IPS-NIHi11 (cell line): ENCODE measurements at regions not wholly inside any gene's neighbourhood (a gene's known extent, or its start where the extent isn't known, plus 50 kb on each side); places are given as distances from the start of the nearest gene placed in this dataset.
"Not testable (repeated sequence)": the region's sequence is repeated elsewhere in the genome, so short reads cannot be mapped to it uniquely, and the experiment has no call there.

Source experiments
- DNase-seq: peaks from one replicate; pipeline ENCODE4 v3.0.0; 2012; ENCODE audit warnings: mixed read lengths, low spot score

DNA sequence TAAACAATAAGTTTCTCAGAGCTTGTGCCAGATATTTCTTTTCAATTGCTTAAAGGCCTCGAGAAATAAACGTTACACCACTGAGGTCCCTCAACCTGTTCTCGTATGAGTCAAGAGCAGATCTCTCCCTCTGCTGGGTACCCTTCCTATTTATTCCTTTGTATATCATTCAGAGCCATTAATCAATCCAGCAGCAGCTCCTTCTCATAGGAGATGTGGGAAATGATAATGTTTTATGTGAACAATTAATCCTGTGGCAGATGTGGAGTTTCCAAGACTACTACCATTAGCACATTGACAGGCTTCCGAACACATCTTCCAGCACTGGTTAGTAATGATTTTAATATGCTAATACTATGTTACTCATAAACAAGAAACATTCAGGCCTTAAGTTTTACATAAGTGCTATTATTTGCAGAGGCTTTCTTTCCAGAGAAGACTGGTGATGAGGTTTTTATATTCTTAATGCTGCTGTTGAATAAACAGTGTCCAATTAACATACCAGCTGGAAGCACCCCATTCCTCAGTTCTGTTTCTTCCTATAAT is 196.5 kb downstream of the ZNF608 start:
- DNase-seq: no peak

DNA sequence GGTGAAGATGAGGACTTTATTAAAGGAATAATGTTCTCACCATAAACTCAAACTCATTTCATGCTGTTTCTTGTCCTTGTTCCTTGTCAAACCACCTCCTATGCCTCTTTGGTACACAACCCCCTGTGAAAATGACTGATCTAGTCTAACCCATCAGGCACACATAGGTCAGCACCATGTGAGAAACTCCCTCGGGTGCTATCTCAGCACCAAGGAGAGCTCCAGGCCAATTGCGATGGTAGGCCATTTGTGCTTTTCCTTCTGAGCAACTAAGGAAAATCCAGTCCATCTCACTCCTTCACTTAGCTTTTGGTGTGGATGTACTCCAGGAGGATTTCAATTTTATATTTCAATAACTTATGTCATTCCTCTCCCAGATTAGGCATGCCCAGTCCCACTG is 199.8 kb downstream of the ZNF608 start:
- DNase-seq: peak; percentile 48

DNA sequence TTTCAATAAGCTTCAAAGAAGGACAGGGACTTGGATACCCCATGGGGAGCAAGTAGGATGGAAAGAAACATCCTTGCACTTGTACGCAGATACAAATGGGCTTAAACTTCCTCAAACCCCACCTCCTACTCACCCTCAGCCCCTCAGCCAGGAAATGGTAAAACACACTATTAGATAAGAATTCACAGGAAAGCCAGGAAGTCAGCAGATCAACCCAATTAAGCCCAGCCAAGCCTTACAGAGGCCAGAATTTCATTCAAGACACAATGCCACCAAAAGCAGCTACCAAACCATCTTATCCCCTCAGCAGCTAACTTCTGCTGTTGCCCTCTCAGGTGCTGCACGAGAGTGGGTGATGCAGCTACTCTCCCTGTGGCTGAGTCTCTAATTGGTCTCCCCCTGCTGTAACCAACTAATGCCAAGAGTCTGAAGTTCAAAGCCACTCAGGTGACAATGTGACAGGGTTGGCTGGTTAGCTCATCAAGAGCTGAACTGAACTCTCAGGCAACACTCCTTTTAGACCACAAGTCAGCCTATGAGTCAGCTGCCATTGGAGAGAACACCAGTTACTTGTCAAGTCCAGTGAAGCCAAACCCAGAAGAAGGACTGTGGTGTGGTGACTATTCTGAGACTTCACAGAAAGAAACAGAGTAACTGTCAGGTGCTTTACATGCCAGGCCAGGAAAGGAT is 201.9 kb downstream of the ZNF608 start:
- DNase-seq: no peak

DNA sequence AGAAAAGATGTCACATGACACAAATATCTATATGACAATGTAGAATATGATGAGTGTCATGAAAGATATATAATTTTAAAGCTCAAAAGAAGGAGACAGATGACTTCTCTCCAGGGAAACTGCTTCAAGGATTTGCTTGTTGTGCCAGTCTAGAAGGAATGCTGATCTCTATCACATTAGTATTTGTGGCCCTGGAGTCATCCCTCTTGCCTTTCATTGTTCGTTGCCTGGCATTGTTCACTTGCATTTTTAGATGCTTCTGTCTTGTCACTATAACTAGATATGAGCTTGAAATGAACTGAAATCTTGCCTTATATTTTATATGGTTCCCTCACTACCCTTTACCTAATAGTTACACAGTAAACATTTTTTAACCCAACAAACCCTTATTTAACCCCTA is 207.5 kb downstream of the ZNF608 start:
- no peak for DNase-seq

DNA sequence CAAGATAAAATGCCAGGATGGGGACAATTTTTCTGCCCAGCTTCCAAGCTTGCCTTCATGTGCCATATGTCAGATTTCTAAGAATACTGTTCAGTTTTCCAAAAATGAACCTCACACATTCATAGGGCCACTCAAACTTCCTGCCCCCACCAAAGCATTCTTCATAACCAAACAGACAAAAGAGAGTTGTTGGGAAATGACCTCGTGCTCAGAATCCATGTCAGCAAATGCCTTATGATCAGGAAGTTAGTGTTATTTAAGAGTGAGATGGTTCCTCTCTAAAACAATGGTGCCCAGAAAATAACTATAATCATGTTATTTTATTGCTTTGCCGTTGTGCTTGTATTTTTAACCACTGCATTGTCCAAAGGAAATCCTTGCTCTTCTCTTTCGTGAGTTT is 208.2 kb downstream of the ZNF608 start:
- DNase-seq: no peak

- DNase-seq: no peak
Measured at GRCh38 chr5:124537522-124537921, 208.9 kb downstream of the ZNF608 start.

- DNase-seq: no peak
Measured at GRCh38 chr5:124537107-124537506, 209.3 kb downstream of the ZNF608 start.

GRCh38 chr5:124536333-124536732 is 210.1 kb downstream of the ZNF608 start:
- DNase-seq: no peak

DNA sequence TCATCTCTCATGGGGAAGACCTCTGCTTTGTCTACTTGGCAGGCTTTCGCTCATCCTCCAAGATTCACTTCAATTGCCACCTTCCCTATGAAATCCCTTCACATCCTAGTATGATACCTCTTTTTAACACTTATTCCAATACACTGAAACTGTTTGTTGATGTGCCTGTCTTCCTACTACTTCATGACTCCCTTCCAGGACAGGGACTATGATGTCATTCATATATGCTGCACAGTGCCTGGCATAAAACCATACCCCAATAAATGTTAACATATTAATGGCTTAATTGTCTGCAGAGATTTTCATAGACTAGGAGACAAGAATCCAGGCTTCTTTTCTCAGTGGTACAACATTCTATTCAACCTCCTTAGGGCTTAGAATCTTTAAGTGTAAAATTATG is 215.5 kb downstream of the ZNF608 start:
- DNase-seq: no peak

- DNase-seq: no peak
Measured at GRCh38 chr5:124528838-124529237, 217.6 kb downstream of the ZNF608 start.

DNA sequence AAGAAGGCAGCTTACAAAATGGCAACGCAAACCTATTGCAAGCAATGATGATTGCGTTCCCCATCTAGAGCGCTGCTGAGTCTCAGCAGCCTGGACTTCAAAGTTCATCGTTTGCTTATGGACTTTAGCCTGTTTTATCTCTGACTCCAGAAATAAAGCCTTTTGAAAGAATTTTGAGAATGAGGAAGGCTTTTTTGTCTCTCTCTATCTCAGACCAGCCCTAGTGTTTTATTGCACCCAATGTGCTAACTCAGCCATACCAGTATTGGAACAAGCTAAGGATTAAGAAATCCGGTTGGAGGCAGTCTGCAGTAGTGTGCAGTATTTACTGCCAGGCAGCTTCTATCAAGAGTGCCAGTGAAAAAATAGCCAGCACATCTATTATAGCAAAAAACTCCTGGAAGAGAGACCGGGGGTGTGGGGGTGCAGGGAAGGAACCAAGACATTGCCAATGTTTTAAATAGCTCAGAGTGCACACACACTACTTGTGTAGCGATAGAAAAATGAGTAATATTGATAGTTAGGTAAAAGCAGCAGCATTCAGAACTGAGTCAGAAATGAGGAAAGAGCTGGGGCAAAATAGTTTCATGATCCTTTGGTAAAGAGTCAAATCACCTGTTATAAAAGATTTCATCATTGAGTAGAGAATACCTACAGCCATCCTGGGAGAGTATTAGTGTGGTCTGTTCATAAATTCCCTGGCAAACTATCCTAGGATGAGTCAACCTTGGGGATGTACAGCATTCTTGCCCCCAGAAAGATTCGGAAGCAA is 219.0 kb downstream of the ZNF608 start:
- no peak for DNase-seq

DNA sequence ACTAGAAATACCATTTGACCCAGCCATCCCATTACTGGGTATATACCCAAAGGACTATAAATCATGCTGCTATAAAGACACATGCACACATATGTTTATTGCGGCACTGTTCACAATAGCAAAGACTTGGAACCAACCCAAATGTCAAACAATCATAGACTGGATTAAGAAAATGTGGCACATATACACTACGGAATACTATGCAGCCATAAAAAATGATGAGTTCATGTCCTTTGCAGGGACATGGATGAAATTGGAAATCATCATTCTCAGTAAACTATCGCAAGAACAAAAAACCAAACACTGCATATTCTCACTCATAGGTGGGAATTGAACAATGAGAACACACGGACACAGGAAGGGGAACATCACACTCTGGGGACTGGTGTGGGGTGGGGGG is 220.4 kb downstream of the ZNF608 start:
- DNase-seq: not testable (repeated sequence)

DNA sequence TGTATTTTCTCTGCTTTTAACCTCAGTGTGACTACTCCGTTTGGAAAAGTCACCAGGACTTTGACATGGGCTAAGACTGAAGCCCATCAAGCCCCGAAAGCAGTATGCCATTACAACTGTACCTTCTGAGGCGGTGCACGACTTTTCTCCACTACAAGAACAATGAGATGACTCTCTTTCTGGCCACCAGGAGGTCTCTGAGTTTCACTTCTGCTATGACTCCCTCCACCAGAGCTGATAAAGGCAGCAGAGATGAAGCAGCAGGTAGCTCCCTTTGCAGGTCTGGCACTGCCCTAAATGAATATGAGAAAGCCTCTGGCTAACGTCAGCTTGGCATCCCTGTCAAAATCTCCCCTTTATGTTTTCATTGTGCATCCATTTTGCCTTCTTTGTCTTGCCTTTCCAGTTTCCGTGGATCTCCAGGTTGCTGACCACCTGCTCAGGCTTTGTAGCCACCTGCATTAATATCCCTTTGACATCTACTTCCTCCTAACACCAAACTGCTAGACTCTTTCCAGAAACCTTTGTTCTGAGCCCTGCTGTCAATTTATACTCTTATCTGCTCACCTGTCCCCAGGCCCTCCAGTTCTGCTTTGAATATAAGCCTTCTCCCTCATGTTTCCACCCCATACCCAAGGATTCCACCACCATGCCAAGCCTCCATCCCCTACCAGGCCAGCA is 221.7 kb downstream of the ZNF608 start:
- DNase-seq: no peak

DNA sequence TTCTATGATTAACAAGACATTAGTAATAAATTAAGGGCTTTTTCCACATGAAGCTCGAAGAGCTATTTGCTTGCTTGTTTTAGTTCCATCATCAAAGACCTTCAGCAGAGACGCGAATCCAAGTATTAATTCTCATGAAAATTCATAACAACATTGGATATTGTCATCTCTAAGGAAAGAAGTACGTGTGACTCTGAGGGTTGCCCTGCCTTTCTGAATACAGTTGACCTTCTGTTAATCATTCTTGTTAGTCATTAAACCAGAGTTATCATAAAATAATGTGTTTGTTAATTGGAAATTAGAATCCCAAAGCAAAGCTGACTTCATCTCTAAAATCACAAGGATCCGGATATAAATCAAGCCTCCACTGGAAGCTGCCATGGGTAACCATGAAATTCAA is 222.5 kb downstream of the ZNF608 start:
- no peak for DNase-seq

- no peak for DNase-seq
Measured at GRCh38 chr5:124522992-124523391, 223.4 kb downstream of the ZNF608 start.

GRCh38 chr5:124521461-124522230 is 224.8 kb downstream of the ZNF608 start:
- no peak for DNase-seq

- DNase-seq: no peak
Measured at GRCh38 chr5:124519396-124519795, 227.0 kb downstream of the ZNF608 start.

GRCh38 chr5:124516567-124516966 is 229.9 kb downstream of the ZNF608 start:
- DNase-seq: no peak

- DNase-seq: no peak
Measured at GRCh38 chr5:124515497-124516245, 230.8 kb downstream of the ZNF608 start.

- no peak for DNase-seq
Measured at GRCh38 chr5:124514956-124515355, 231.5 kb downstream of the ZNF608 start.

- DNase-seq: no peak
Measured at GRCh38 chr5:124512952-124513632, 233.3 kb downstream of the ZNF608 start.
